SHP77 treated with DMSO at 0.1 percent for 48 hours (cell line): ENCODE measurements at regions not wholly inside any gene's neighbourhood (a gene's known extent, or its start where the extent isn't known, plus 50 kb on each side); places are given as distances from the start of the nearest gene placed in this dataset.
"Not testable (repeated sequence)": the region's sequence is repeated elsewhere in the genome, so short reads cannot be mapped to it uniquely, and the experiment has no call there.

Experiments
- DNase-seq: peaks from one replicate; lab custom pipeline; 2025; lab: John Stamatoyannopoulos, UW

DNA sequence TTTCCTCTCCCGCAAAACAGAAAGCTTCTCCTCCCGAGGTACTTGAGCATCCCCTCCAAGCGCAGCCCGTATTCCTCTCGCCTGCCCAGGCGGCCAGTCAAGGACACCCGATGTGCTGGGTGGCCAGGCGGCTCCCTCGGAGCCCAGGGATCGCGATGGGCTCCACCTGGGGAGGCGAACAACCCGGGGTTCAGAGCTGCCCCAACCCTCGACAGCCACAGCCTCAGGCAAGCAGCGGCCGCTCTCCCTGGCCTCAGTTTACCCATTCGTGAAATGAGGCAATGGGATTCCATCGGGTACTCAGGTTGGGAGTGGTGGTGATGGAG is 147.4 kb downstream of the CYP26A1 start:
- no peak for DNase-seq

DNA sequence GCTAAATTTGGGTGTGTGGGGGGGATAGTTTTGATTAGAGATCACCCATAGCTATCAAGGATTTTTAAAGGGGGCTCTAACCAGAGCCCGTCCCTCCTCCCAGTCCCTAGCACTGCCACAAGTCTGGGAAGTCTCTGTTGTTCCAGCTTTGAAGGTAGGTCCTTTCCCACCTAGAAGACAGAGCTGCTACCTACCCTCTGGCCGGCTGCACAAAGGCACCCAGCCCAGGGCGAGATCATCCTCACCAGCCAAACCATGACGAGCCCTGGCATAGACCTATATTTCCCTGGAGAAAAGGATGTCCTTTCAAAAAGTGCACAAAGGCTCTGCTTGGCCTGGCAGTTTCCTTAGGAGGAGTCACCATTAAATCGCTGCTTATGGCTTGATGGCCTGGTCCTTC is 147.8 kb downstream of the CYP26A1 start:
- DNase-seq = no peak

GRCh38 chr10:93222211-93222754 is 148.6 kb downstream of the CYP26A1 start:
- DNase-seq = no peak

- DNase-seq = no peak
Measured at GRCh38 chr10:93222876-93223275, 149.2 kb downstream of the CYP26A1 start.

DNA sequence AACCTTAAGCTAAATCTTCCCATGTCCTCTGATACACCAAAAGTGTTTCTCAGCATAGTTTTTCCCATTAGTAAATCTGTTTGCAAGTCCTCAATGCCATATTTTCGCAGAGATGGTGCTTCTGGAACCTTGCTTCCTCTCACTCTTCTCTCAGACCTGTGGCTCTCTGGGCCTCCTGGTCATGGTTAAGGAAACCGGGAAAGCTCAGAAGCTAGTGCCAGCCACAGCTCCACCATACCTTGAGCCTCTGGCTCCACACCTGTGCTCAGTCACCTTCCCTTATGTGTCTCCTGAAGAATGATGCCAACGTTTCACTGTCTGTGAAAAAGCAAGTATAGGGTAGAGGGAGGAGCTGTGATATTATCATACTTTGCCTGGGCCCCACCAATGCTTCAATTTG is 149.6 kb downstream of the CYP26A1 start:
- no peak for DNase-seq

- DNase-seq = no peak
Measured at GRCh38 chr10:93224005-93224779, 150.5 kb downstream of the CYP26A1 start.

DNA sequence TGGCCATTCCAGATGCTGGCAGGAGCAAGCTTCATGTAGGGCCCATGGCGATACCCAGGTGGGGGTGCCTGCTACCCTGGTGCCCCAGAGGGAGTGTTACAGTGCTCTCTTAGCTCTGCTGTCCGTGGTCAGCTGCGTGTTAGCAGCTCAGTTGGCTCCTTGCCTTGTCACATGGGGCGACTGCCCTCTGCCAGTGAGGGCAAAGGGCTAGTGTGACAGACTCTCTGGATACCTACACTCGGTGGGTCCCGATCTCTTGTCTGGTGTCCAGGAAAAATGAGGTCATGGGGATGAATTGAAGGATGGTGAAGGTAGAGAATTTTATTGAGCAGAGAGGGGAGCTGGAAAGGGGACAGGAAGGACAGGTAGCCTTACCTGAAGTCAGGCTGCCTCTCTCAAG is 152.2 kb downstream of the CYP26A1 start:
- no peak for DNase-seq

DNA sequence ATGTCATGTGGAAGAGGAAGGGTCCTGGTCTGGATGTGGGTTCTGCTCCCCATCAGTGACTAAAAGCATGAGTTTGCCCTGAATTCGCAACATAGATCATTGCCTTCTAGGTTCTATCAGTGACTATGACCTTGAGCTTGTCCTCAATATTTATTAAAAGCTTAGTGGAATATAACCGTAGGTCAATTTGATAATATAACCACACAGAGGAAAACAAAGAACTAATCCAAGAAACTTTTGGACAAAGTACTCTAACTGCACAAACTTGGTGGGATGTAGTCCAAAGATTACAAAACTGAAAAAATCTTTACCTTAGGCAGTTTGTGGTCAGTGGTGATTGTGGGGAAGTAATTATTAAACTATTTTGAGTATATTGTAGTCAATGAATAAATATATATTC is 152.9 kb downstream of the CYP26A1 start:
- DNase-seq = no peak

DNA sequence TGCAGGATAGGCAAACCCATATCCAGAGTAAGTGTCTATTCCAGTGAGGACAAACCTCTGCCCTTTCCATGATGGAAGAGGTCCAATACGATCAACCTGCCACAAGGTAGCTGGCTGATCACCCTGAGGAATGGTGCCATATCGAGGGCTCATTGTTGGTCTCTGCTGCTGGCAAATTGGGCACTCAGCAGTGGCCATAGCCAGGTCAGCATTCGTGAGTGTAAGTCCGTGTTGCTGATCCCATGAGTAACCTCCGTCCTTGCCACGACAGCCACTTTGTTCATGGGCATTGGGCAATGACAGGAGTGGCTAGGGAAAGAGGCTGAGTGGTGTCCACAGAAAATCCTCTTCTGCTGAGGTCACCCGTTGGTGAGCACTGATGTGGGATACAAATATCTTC is 156.9 kb downstream of the CYP26A1 start:
- not testable (repeated sequence) for DNase-seq

DNA sequence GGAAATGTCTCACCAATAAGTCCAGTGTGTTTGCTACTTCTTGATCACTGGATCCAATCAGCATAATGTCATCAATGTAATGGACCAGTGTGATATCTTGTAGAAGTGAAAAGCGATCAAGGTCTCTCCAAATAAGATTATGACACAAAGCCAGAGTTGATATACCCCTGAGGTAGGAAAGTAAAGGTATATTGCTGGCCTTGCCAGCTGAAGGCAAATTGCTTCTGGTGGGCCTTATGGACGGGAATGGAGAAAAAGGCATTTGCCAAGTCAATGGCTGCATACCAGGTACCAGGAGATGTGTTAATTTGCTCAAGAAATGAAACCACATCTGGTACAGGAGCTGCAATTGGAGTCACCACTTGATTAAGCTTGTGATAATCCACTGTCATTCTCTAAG is 158.5 kb downstream of the CYP26A1 start:
- DNase-seq = not testable (repeated sequence)

- DNase-seq = not testable (repeated sequence)
Measured at GRCh38 chr10:93234940-93235339, 161.2 kb downstream of the CYP26A1 start.

- no peak for DNase-seq
Measured at GRCh38 chr10:93235686-93236085, 162.0 kb downstream of the CYP26A1 start.

DNA sequence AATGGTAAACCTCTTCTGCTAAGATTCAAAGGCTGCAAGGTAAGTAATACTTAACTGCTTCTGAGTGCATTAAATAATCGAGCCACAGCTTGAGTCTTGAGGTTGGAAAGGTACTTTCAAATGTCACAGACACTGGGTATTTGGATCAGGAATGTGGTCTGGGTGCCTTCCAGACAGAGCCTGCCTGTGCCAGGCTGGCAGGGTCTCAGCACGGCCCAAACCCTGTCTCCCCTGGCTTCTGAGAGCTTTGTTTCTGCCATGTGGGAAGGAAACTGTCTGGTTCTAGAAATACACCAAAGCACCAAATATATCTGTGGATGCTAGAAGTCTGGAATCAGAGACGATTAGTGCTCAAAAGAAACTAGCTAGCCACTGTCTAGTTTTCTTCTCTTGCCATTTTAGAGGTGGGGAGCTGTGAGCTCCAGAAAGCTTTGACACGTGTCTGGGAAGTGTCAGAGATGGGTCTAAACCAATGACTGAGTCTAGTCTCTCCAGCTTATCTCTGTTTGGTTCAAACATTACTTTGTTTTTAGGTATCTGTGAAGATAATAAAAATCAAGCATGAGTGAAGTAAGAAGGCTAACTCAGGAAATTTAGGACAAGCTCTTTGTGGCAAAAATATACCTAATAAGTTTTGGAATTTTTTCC is 162.8 kb downstream of the CYP26A1 start:
- no peak for DNase-seq

- DNase-seq = no peak
Measured at GRCh38 chr10:93245147-93245546, 171.5 kb downstream of the CYP26A1 start.

GRCh38 chr10:93245779-93246178 is 172.1 kb downstream of the CYP26A1 start:
- no peak for DNase-seq

- no peak for DNase-seq
Measured at GRCh38 chr10:93248583-93249227, 175.0 kb downstream of the CYP26A1 start.

DNA sequence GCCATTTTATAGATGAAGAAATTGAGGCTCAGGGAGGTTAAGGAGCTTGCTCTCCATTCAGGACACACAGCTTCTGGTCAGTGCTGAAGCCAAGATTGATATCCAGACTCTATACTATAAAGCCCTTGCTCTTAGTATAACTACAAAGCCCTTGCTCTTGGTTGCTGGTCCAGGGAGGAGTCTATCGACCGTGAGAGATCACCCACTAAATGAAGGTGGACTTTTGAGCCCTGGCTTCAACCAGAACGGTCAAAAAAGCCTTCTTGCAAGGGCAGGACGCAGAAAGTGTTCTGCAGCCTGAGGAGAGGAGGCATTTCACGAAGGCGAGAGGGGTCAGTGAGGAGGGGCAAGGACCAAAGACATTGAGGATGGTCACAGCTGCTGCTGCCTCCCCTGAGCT is 176.3 kb downstream of the CYP26A1 start:
- DNase-seq = no peak

DNA sequence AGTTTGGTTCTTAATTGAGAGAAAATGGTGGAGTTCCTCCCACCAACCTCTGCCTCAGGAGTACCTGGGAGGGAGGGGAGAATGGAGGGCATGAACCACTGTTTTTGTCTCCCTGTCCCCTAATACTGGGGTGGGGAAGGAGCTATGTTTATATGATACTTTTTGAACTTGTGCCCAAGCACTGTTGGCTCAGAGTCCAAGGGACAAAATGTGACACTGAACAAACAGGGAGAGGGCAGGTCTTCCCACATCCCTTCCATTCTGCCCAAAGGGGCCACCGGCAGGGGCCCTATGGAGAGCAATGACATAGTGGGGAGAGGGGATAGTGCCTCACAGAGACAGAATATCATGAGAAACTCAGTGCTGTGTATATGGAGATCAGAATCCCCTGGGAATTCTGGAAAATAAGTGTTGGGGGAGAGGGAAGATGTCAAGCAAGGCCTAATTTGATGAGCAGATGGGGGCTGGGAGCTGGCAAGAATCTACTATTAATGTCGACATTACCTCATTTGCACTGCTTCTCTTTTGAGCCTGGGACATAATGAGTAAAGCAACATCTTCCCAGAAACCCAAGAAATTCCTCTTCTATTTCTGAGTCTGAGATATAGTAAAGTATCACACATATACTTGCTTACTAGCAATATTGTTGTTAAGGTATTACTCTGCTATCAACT is 180.6 kb downstream of the CYP26A1 start:
- no peak for DNase-seq

DNA sequence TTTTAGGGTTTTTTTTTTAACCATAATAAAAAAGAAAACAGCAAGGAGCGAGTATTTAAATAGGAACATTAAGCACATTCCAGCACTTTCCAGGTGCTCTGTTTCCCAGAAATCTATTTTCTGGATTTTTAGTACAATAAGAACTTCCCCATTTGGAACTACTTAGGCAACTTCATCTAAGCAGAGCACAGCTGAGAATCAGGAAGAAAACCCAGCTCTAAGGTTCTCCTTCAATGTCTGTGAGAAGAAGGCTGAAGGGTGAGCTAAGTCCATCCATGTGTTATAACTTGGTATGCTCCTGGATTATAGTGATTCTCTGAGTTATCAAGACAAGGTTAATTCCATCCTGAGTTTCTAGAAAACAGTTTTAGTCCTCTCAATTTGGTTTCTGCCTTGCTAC is 181.9 kb downstream of the CYP26A1 start:
- no peak for DNase-seq
